ENCODE measurements at regions not wholly inside any gene's neighbourhood (a gene's known extent, or its start where the extent isn't known, plus 50 kb on each side); places are given as distances from the start of the nearest gene placed in this dataset.
"Not testable (repeated sequence)": the region's sequence is repeated elsewhere in the genome, so short reads cannot be mapped to it uniquely, and the experiment has no call there.

- H3K27ac ChIP-seq: no peak overlapping the region
- DNase-seq (ENCODE audit: low spot score): no peak
- TF ChIP-seq POLR2AphosphoS5 (IDR thresholded peaks at IDR 0.05) (no peak), CTCF (IDR thresholded peaks at IDR 0.05) (no peak)
- intact Hi-C loops (cut with DNase I): no loop called here
- 62% methylated on average over 1 of the region's 1 CpG for WGBS
- H3K9me3 ChIP-seq: no peaks in the 10 kb centered on the region
- no peaks in the 10 kb centered on the region for H3K36me3 ChIP-seq
- H3K27me3 ChIP-seq (replicated peaks; ENCODE audit: insufficient read depth): no peaks in the 10 kb centered on the region
- no peaks in the 10 kb centered on the region for H3K4me1 ChIP-seq (replicated peaks)
- H3K4me3 ChIP-seq: no peak overlapping the region
These were observed 692.7 kb upstream of the MGAT4C start for GRCh38 chr12:86948851-86949250.

GRCh38 chr12:86945685-86946196, 689.5 kb upstream of the MGAT4C start:
- H3K4me1 ChIP-seq (replicated peaks): no peaks in the 10 kb centered on the region
- WGBS: 63% methylated on average over 1 of the region's 1 CpG
- intact Hi-C loops (cut with DNase I): no loop called here
- no peaks in the 10 kb centered on the region for H3K36me3 ChIP-seq
- H3K27me3 ChIP-seq (replicated peaks; ENCODE audit: insufficient read depth): no peaks in the 10 kb centered on the region
- no peak overlapping the region for H3K4me3 ChIP-seq
- no peak for DNase-seq (ENCODE audit: low spot score)
- no peaks in the 10 kb centered on the region for H3K9me3 ChIP-seq
- H3K27ac ChIP-seq: no peak overlapping the region
- TF ChIP-seq CTCF (IDR thresholded peaks at IDR 0.05) (no peak), POLR2AphosphoS5 (IDR thresholded peaks at IDR 0.05) (no peak), POLR2A (IDR thresholded peaks at IDR 0.05) (no peak)

- H3K4me3 ChIP-seq; DNase-seq (ENCODE audit: low spot score); H3K27ac ChIP-seq; H3K9me3 ChIP-seq; intact Hi-C loops (cut with DNase I); H3K27me3 ChIP-seq (replicated peaks; ENCODE audit: insufficient read depth); H3K36me3 ChIP-seq; H3K4me1 ChIP-seq (replicated peaks): not testable (repeated sequence)
- WGBS: 80% methylated on average over 3 of the region's 3 CpGs
These were observed 688.1 kb upstream of the MGAT4C start for GRCh38 chr12:86944197-86944819.

GRCh38 chr12:86931714-86932113, 675.5 kb upstream of the MGAT4C start:
- Histone ChIP-seq H3K4me3 (no peak overlapping the region), H3K9me3 (no peaks in the 10 kb centered on the region), H3K27me3 (replicated peaks; ENCODE audit: insufficient read depth) (no peaks in the 10 kb centered on the region), H3K36me3 (no peaks in the 10 kb centered on the region), H3K4me1 (replicated peaks) (no peaks in the 10 kb centered on the region), H3K27ac (no peak overlapping the region)
- TF ChIP-seq CTCF (IDR thresholded peaks at IDR 0.05): no peak
- no peak for TF ChIP-seq POLR2A (IDR thresholded peaks at IDR 0.05)
- TF ChIP-seq POLR2AphosphoS5 (IDR thresholded peaks at IDR 0.05): no peak
- no peak for DNase-seq (ENCODE audit: low spot score)
- intact Hi-C loops (cut with DNase I): no loop called here

- Histone ChIP-seq H3K4me1 (replicated peaks) (no peaks in the 10 kb centered on the region), H3K27ac (no peak overlapping the region), H3K4me3 (no peak overlapping the region), H3K9me3 (no peaks in the 10 kb centered on the region), H3K36me3 (no peaks in the 10 kb centered on the region), H3K27me3 (replicated peaks; ENCODE audit: insufficient read depth) (no peaks in the 10 kb centered on the region)
- DNase-seq (ENCODE audit: low spot score): no peak
- TF ChIP-seq POLR2AphosphoS5 (IDR thresholded peaks at IDR 0.05) (no peak), CTCF (IDR thresholded peaks at IDR 0.05) (no peak), POLR2A (IDR thresholded peaks at IDR 0.05) (no peak)
- intact Hi-C loops (cut with DNase I): no loop called here
- 91% methylated on average over 2 of the region's 2 CpGs for WGBS
These were observed 673.8 kb upstream of the MGAT4C start for GRCh38 chr12:86929962-86930361.

Measured in prostate gland (tissue), 2 donors.